SK-N-SH (cell line): ENCODE measurements at regions not wholly inside any gene's neighbourhood (a gene's known extent, or its start where the extent isn't known, plus 50 kb on each side); places are given as distances from the start of the nearest gene placed in this dataset.

Experiments
- CTCF ChIA-PET: fragments of 300-600, 350-600 bp; formaldehyde crosslinking; extraction: SDS; loops from one replicate; lab custom pipeline; 2021; lab: Yijun Ruan, JAX
- POLR2A ChIA-PET: fragments of 350-600 bp; sonication (Branson Sonifier 250); formaldehyde crosslinking; extraction: SDS; loops from one replicate; lab custom pipeline; 2020; ENCODE audit warnings: antibody characterized with exemption, inconsistent platforms; lab: Yijun Ruan, JAX
- DNase-seq: peaks from one replicate; pipeline ENCODE4 v3.0.0; 2012
- H2AFZ ChIP-seq: fragments of 200-600 bp; sonication (generic); 2 replicates; pipeline ENCODE4 v1.8.1; 2016; ENCODE audit warnings: antibody characterized with exemption, mild to moderate bottlenecking, low read depth
- H3F3A ChIP-seq: fragments of 200-600 bp; sonication (generic); replicated peaks from 2 replicates; pipeline ENCODE3; 2016; ENCODE audit warnings: antibody characterized with exemption, mild to moderate bottlenecking; ENCODE audit not compliant: insufficient read depth
- H3K27ac ChIP-seq, 2 experiments: fragments of 200-500 bp in 1 of 2; fragments of 200-600 bp in 1 of 2; sonication (Bioruptor generic) in 1 of 2; sonication (generic), shearing (Covaris generic) in 1 of 2; 2 replicates each; pipeline versions ENCODE4 v1.5.1 to v1.6.1; 2014 to 2016; ENCODE audit warnings: low read depth in 2 of 2, inconsistent platforms in 1 of 2, low read length in 1 of 2, mild to moderate bottlenecking in 1 of 2, mixed read lengths in 1 of 2
- H3K27me3 ChIP-seq: fragments of 200-600 bp; sonication (generic), shearing (Covaris generic); 2 replicates; pipeline ENCODE4 v1.6.1; 2016; ENCODE audit warnings: mixed run types; ENCODE audit not compliant: insufficient read depth
- H3K36me3 ChIP-seq, 2 experiments: fragments of 200-500 bp in 1 of 2; fragments of 200-600 bp in 1 of 2; sonication (Bioruptor generic) in 1 of 2; sonication (generic) in 1 of 2; replicated peaks in 1 of 2; 2 replicates each; pipeline versions ENCODE3 to v1.5.1; 2014 to 2016; ENCODE audit warnings: low read length in 1 of 2, mild to moderate bottlenecking in 1 of 2; ENCODE audit not compliant: insufficient read depth in 2 of 2, control insufficient read depth in 1 of 2
- H3K4me1 ChIP-seq, 2 experiments: fragments of 200-500 bp in 1 of 2; fragments of 200-600 bp in 1 of 2; sonication (Bioruptor generic) in 1 of 2; sonication (generic), shearing (Covaris generic) in 1 of 2; 2 replicates each; pipeline versions ENCODE4 v1.5.1 to v1.6.1; 2014 to 2016; ENCODE audit warnings: low read depth in 1 of 2, low read length in 1 of 2, mixed run types in 1 of 2; ENCODE audit not compliant: insufficient read depth in 2 of 2, control insufficient read depth in 1 of 2
- H3K4me2 ChIP-seq: fragments of 200-600 bp; sonication (generic), shearing (Covaris generic); 2 replicates; pipeline ENCODE4 v1.6.1; 2017; ENCODE audit warnings: mixed run types
- H3K4me3 ChIP-seq, 2 experiments: fragments of 200-500 bp in 1 of 2; fragments of 200-600 bp in 1 of 2; sonication (Bioruptor generic) in 1 of 2; sonication (generic), shearing (Covaris generic) in 1 of 2; 2 replicates each; pipeline versions ENCODE4 v1.5.1 to v1.8.1; 2014 to 2016; ENCODE audit warnings: low read depth in 2 of 2, inconsistent platforms in 1 of 2, low read length in 1 of 2, mild to moderate bottlenecking in 1 of 2, mixed read lengths in 1 of 2, moderate library complexity in 1 of 2
- H3K79me2 ChIP-seq: fragments of 200-600 bp; sonication (generic); 2 replicates; pipeline ENCODE4 v1.8.1; 2017; ENCODE audit warnings: mild to moderate bottlenecking; ENCODE audit not compliant: insufficient read depth
- H3K9ac ChIP-seq: fragments of 200-600 bp; sonication (generic); 2 replicates; pipeline ENCODE4 v1.6.1; 2017; ENCODE audit warnings: mixed run types
- H3K9me2 ChIP-seq: fragments of 200-600 bp; sonication (generic); 2 replicates; pipeline ENCODE4 v1.6.1; 2017; ENCODE audit warnings: mixed run types
- H3K9me3 ChIP-seq: fragments of 200-600 bp; sonication (generic); 2 replicates; pipeline ENCODE4 v1.6.1; 2017; ENCODE audit warnings: mixed run types, mild to moderate bottlenecking, moderate library complexity
- H4K20me1 ChIP-seq: fragments of 200-600 bp; sonication (generic); 2 replicates; pipeline ENCODE4 v1.6.1; 2017; ENCODE audit warnings: mild to moderate bottlenecking, mixed run types; ENCODE audit not compliant: insufficient read depth
- CTCF ChIP-seq: fragments of 200-600 bp; sonication (generic); IDR thresholded peaks from 2 replicates; pipeline ENCODE4 v1.6.1; 2017; ENCODE audit warnings: antibody characterized with exemption, mild to moderate bottlenecking, moderate library complexity
- EZH2phosphoT487 ChIP-seq: fragments of 200-600 bp; sonication (generic); IDR thresholded peaks from 2 replicates; pipeline ENCODE4 v1.6.1; 2017; ENCODE audit warnings: low read depth, mixed run types, mild to moderate bottlenecking, antibody characterized with exemption, moderate library complexity, borderline replicate concordance
- FOSL2 ChIP-seq: IDR thresholded peaks from 2 replicates; pipeline ENCODE4 v1.4.0; 2012; ENCODE audit warnings: low read depth, mild to moderate bottlenecking, moderate library complexity, borderline replicate concordance
- IRF3 ChIP-seq: fragments of 150-350 bp; IDR thresholded peaks from 2 replicates; pipeline ENCODE4 v1.6.1; 2016; ENCODE audit warnings: mild to moderate bottlenecking, low read depth, low read length
- MAX ChIP-seq: IDR thresholded peaks from 2 replicates; pipeline ENCODE4 v1.4.0; 2012; ENCODE audit warnings: low read depth
- NFIC ChIP-seq: IDR thresholded peaks from 2 replicates; pipeline ENCODE4 v1.4.0; 2012; ENCODE audit warnings: borderline replicate concordance
- POLR2AphosphoS5 ChIP-seq: IDR thresholded peaks from 2 replicates; pipeline ENCODE4 v1.6.1; 2012; ENCODE audit warnings: low read depth, low read length
- REST ChIP-seq: IDR thresholded peaks from 2 replicates; pipeline ENCODE4 v1.6.1; 2012; ENCODE audit warnings: mild to moderate bottlenecking, low read depth, low read length, moderate library complexity
- RXRA ChIP-seq: IDR thresholded peaks from 2 replicates; pipeline ENCODE4 v1.4.0; 2012; ENCODE audit warnings: low read depth, mild to moderate bottlenecking, borderline replicate concordance
- SIN3A ChIP-seq: IDR thresholded peaks from 2 replicates; pipeline ENCODE4 v1.6.1; 2012; ENCODE audit warnings: low read depth, mild to moderate bottlenecking, low read length, moderate library complexity, borderline replicate concordance
- USF1 ChIP-seq: IDR thresholded peaks from 2 replicates; pipeline ENCODE4 v1.4.0; 2012; ENCODE audit warnings: low read depth, borderline replicate concordance
- USF2 ChIP-seq: fragments of 150-350 bp; IDR thresholded peaks from 2 replicates; pipeline ENCODE4 v1.6.1; 2017; ENCODE audit warnings: antibody characterized with exemption, low read length, low read depth, borderline replicate concordance
- YY1 ChIP-seq: IDR thresholded peaks from 2 replicates; pipeline ENCODE4 v1.4.0; 2012; ENCODE audit warnings: low read depth, mild to moderate bottlenecking
- WGBS: methylation state at CpG from one replicate; pipeline ENCODE4 v1.1.6; 2017; ENCODE audit warnings: low lambda C conversion rate; 5-methylcytosine and 5-hydroxymethylcytosine counted together

GRCh38 chr16:17776465-17776864, 305.7 kb upstream of the XYLT1 start:
- no peak overlapping the region for H2AFZ ChIP-seq
- H3K27me3 ChIP-seq = no peaks in the 10 kb centered on the region
- no peaks in the 10 kb centered on the region for H4K20me1 ChIP-seq
- no peaks in the 10 kb centered on the region for H3K9me3 ChIP-seq
- no peaks in the 10 kb centered on the region for H3K79me2 ChIP-seq
- ChIA-PET CTCF (no interaction called here), POLR2A (no interaction called here)
- WGBS = 45% methylated on average over 1 of the region's 1 CpG
- H3K4me2 ChIP-seq = peak overlapping the region; percentile 53; the same call in 1 of the 2 replicates
- no peak overlapping the region for H3K9ac ChIP-seq
- no peak for DNase-seq
- peaks cover 13 to 32% of the 10 kb centered on the region in 2 experiments; a peak in 3 of 4 replicates for H3K4me1 ChIP-seq
- H3F3A ChIP-seq = no peaks in the 10 kb centered on the region
- TF ChIP-seq IRF3 (no peak), YY1 (no peak), RXRA (no peak), FOSL2 (no peak), EZH2phosphoT487 (no peak), CTCF (no peak), USF2 (no peak), USF1 (no peak), REST (no peak), SIN3A (no peak), NFIC (no peak), MAX (no peak), POLR2AphosphoS5 (no peak)
- no peak overlapping the region for H3K4me3 ChIP-seq
- H3K36me3 ChIP-seq = no peaks in the 10 kb centered on the region
- H3K27ac ChIP-seq = peak overlapping the region; percentile 89 to 99; a peak in 3 of 4 replicates
- H3K9me2 ChIP-seq = no peaks in the 10 kb centered on the region
